NOMO-1 (cell line): ENCODE measurements at regions not wholly inside any gene's neighbourhood (a gene's known extent, or its start where the extent isn't known, plus 50 kb on each side); places are given as distances from the start of the nearest gene placed in this dataset.
A peak's percentile ranks its signal among the peaks of the same experiment; 100 is the strongest.

Experiments
- DNase-seq, 2 experiments: peaks; one replicate each; lab custom pipeline; 2025; ENCODE audit not compliant: unreplicated experiment in 2 of 2; lab: John Stamatoyannopoulos, UW

DNA sequence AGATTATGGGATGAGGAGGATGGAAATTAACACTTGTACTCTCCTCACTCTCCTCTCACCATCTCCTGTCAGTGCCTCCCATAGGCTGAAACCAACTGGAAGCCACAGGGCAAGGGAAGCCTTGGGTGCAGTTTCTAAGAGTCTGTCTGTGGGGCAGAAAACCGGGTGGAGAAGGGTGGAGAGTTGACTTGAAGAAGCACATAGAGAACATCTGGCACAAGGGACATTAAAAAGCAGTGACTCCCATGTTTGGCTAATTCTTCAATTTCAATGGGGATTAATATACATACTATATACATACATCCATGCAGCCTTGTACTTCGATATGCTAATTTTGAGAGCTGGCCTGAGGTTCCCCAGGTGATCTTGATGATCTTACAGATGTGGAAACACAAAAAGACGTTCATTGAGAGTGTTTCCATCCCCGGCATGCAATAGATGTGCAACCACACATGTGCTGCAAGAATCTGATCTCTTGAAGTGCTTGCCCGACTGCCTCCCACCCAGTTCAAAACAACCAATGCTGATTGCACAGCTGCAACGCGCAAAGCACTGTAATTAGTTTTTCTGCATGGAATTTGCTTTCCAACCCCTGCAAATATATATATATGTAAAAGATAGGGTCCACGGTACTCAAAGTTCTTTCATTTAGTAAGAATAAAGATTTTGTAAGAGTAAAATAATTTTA, 121.9 kb upstream of the TMC3 start:
- DNase-seq = no peak

GRCh38 chr15:81492969-81493645, 119.1 kb upstream of the TMC3 start:
- DNase-seq = no peak

DNA sequence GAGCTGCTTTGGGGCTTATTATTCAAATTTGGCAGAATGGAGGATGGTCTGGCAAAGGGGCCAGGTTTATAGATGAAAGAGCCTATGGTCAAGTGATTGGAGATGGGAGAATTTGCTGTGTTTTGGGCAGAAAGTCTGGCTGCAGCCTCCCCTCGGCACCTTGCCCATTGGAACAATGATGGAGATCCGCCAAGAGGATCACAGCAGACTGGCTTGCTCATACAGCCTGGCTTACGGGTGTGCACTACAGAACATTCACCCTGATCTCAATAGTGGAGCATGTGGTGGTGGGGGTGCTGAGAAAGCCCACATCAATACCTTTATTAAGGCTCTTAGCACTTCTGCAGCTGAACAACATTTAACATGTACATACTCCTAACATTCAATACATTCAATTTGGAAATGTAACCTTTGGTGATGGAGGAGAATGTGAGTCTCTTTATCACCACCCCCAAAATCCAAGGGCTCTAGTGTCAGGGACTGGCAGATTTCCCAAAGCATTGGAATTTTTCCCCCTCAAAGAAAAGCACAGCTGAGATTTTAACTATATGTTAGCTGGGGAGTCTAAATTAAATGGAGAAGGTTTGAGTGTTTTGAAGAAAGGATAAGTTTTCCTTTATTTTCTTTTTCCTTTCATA, 118.4 kb upstream of the TMC3 start:
- DNase-seq = no peak

DNA sequence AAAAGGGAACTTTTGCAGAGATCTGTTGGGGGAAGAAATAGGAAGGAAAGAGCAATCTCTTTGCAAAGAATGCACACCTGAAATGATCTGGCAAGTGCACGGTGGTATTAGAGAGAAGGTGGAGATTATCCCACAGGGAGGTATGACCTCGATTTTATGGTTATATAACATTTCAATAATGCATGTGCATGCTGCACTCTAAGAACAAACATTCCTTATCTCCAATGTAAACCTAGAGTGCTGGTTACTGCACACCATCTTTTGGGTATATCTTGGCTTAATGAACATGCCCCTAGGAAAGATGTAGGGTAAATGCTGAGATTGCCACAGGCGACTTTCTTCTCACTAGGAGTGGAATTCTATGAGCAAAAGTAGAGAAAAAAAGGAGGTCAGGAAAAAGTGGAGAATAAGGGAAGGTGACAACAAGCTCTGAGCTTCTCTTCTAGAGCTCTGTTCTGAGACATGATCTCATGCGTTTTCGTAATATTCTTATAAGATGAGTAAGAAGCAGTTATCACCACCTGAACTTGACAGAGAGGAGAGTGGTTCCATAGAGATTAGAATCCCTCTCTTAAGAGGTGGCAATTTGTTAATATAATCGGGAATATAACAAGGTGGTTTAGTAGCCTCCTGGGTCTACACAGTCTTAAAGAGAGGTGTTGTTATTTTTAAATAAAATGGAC, 117.5 kb upstream of the TMC3 start:
- DNase-seq = no peak

GRCh38 chr15:81485806-81486205, 111.8 kb upstream of the TMC3 start:
- DNase-seq = no peak

- no peak for DNase-seq
Observed at GRCh38 chr15:81484086-81484955, 110.3 kb upstream of the TMC3 start.

- no peak for DNase-seq
Observed at GRCh38 chr15:81483496-81483895, 109.5 kb upstream of the TMC3 start.

DNA sequence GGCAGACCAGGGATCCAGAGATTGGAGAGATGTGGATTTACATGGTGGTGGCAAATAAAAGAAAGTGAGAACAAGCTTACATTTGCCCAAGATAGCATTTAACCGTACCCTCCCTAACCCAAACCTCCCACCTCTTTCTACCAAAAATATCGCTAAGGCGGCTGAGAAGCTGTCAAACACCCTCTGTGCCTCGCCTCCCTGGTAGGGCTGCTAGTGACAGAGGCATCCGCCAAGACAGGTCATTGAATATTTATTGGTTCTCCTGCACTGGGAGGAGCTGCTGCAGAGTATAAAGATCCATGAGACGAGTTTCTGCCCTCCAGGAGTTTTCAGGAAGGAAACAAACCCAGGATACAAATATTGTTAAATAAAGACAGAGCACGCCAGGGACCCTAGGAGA, 107.3 kb upstream of the TMC3 start:
- no peak for DNase-seq

- DNase-seq = peak; percentile 21 to 46
Observed at GRCh38 chr15:81480645-81481053, 106.6 kb upstream of the TMC3 start.

- DNase-seq = no peak
Observed at GRCh38 chr15:81478354-81478753, 104.3 kb upstream of the TMC3 start.

DNA sequence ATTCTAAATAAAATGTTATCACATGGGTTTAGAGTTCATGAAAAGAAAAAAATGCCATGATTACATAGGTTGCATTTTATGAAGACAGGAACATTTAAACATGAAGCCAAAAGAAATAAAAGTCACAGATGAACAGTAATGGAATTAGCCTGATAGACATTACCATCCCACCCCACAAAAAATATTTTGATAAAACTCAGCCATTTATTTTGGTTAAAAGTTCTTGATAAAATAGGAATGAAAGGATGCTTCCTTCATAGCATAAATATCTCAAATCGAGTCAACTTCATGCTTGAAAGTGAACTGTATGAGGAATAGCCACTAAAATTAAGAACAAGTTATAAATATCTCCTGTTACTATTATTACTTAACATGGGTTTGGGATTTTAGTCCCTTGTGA, 101.9 kb upstream of the TMC3 start:
- no peak for DNase-seq

GRCh38 chr15:81475471-81475870, 101.5 kb upstream of the TMC3 start:
- DNase-seq = no peak

- DNase-seq = no peak
Observed at GRCh38 chr15:81473946-81474345, 99.9 kb upstream of the TMC3 start.

GRCh38 chr15:81473177-81473576, 99.2 kb upstream of the TMC3 start:
- no peak for DNase-seq

- no peak for DNase-seq
Observed at GRCh38 chr15:81471151-81471550, 97.1 kb upstream of the TMC3 start.

DNA sequence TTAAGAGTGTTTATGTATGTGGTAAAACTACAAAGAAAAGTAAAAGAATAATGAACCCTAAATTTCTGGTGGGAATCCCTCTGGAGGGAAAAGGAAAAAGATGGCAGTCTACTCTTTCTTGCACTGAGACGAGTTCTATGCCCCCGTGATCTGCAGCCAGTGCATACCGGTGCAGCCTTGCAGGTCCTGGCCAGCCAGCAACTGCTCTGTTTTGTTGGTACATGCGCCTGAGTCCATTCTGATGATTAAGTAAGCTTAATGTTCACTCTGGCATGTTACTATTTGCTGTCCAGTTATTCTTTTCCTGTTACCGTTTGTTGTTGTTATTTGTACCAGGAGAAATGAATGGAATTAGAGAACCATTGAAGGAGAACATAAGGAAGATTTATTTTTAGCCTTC, 95.1 kb upstream of the TMC3 start:
- DNase-seq = no peak

DNA sequence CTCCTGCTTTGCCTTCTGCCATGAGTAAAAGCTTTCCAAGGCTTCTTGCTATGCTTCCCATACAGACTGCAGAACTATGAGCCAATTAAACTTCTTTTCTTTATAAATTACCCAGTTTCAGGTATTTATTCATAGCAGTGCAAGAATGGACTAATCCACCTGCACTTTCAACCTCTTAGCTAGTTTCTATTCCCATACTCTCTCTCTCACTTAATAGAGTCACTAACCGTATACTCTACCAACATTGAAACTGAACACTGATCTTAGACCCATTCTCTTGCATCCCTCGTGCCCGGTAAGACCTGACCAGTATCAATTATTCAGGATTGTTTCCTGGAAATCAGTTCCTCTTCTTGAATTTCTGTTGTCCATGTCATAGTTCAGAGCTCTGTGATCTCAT, 92.7 kb upstream of the TMC3 start:
- DNase-seq = no peak

- no peak for DNase-seq
Observed at GRCh38 chr15:81454024-81454423, 80.0 kb upstream of the TMC3 start.

DNA sequence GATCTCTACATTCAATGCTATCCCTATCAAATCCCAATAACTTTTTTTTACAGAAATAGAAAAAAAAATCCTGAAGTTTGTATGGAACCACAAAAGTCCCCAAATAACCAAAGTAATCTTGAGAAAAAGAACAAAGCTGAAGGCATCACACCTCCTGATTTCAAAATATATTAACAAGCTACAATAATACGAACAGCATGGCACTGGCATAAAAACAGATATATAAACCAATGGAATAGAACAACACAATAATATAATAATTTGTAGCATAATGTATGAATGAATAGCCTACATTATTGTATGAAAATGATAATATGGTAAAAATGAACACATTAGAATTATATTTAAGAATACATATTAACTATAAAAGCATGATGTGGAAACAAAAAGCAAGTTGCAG, 76.7 kb upstream of the TMC3 start:
- no peak for DNase-seq

DNA sequence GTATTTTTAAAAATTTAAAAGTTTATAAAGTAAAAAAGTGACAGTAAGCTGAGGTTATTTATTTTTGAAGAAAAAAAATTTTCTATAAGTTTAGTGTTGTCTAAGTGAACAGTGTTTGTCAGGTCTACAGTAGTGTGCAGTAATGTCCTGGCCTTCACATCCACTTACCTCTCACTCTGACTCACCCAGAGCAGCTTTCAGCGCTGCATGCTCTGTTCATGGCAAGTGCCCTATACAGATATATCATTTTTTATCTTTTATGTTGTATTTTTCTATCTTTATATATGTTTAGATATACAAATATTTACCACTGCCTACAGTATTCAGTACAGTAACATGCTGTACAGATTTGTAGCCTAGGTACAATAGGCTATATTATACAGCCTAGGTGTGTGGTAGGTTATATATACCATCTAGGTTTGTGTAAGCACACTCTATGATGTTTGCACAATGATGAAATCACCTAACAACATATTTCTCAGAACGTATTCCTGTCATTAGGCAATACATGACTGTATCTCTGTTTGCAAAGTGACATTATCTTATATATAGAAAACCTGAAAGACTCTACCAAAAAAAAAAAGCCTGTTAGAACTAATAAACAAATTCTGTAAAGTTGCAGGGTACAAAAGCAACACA, 75.9 kb upstream of the TMC3 start:
- DNase-seq = no peak
